Neuronal stem cell (in vitro differentiated cells): ENCODE measurements at regions not wholly inside any gene's neighbourhood (a gene's known extent, or its start where the extent isn't known, plus 50 kb on each side); places are given as distances from the start of the nearest gene placed in this dataset.

ENCODE experiments used
- DNase-seq: peaks from one replicate; pipeline ENCODE4 v3.0.0-alpha.2; 2013; ENCODE audit warnings: low spot score
- H2AFZ ChIP-seq: one replicate; pipeline ENCODE4 v1.6.1; 2013; ENCODE audit warnings: mild to moderate bottlenecking, low read length, inconsistent platforms
- H2AK5ac ChIP-seq: 2 replicates; pipeline ENCODE4 v1.6.1; 2013; ENCODE audit warnings: low read depth, mild to moderate bottlenecking, inconsistent platforms, low read length, moderate library complexity, mixed read lengths
- H2BK120ac ChIP-seq: 2 replicates; pipeline ENCODE4 v1.6.1; 2013; ENCODE audit warnings: low read depth, mild to moderate bottlenecking, inconsistent platforms, low read length, moderate library complexity, mixed read lengths
- H2BK12ac ChIP-seq: one replicate; pipeline ENCODE4 v1.6.1; 2013; ENCODE audit warnings: low read length, inconsistent platforms
- H2BK15ac ChIP-seq: 2 replicates; pipeline ENCODE4 v1.6.1; 2013; ENCODE audit warnings: mild to moderate bottlenecking, low read length, inconsistent platforms, mixed read lengths
- H2BK5ac ChIP-seq: one replicate; pipeline ENCODE4 v1.6.1; 2013; ENCODE audit warnings: inconsistent platforms, mild to moderate bottlenecking, low read length, moderate library complexity
- H3K14ac ChIP-seq: one replicate; pipeline ENCODE4 v1.6.1; 2013; ENCODE audit warnings: low read length, inconsistent platforms
- H3K18ac ChIP-seq: 2 replicates; pipeline ENCODE4 v1.6.1; 2013; ENCODE audit warnings: low read length, inconsistent platforms
- H3K23ac ChIP-seq: 2 replicates; pipeline ENCODE4 v1.6.1; 2013; ENCODE audit warnings: low read depth, mild to moderate bottlenecking, mixed read lengths, low read length, inconsistent platforms; ENCODE audit not compliant: poor library complexity
- H3K27ac ChIP-seq: replicated peaks from 3 replicates; pipeline ENCODE4 v1.5.1; 2013; ENCODE audit warnings: low read length, inconsistent platforms
- H3K27me3 ChIP-seq, 3 experiments: 2 replicates each; pipeline ENCODE4 v1.6.1; 2013; ENCODE audit warnings: low read length in 3 of 3, mild to moderate bottlenecking in 2 of 3, inconsistent platforms in 1 of 3, low read depth in 1 of 3, mixed read lengths in 1 of 3, moderate library complexity in 1 of 3; ENCODE audit not compliant: control insufficient read depth in 3 of 3, insufficient read depth in 3 of 3
- H3K36me3 ChIP-seq, 2 donors: replicated peaks in 1 of 2; 2 replicates each; pipeline ENCODE4 v1.6.1; 2013; ENCODE audit warnings: low read length in 2 of 2; ENCODE audit not compliant: control insufficient read depth in 2 of 2, insufficient read depth in 2 of 2
- H3K4ac ChIP-seq: 2 replicates; pipeline ENCODE4 v1.6.1; 2013; ENCODE audit warnings: inconsistent platforms, mild to moderate bottlenecking, low read length, moderate library complexity
- H3K4me1 ChIP-seq, 2 donors: 1 replicate in 1 of 2; 2 replicates in 1 of 2; pipeline ENCODE4 v1.6.1; 2013; ENCODE audit warnings: low read length in 2 of 2, low read depth in 1 of 2; ENCODE audit not compliant: control insufficient read depth in 2 of 2, insufficient read depth in 1 of 2
- H3K4me2 ChIP-seq: one replicate; pipeline ENCODE4 v1.6.1; 2013; ENCODE audit warnings: mild to moderate bottlenecking, low read length, inconsistent platforms; ENCODE audit not compliant: insufficient read depth, poor library complexity, severe bottlenecking
- H3K4me3 ChIP-seq, 2 donors: 2 replicates each; pipeline ENCODE4 v1.5.1; 2013; ENCODE audit warnings: low read length in 2 of 2, mild to moderate bottlenecking in 2 of 2, inconsistent platforms in 1 of 2, moderate library complexity in 1 of 2
- H3K79me1 ChIP-seq: one replicate; pipeline ENCODE4 v1.6.1; 2013; ENCODE audit warnings: low read depth, mild to moderate bottlenecking, inconsistent platforms, low read length, moderate library complexity
- H3K9ac ChIP-seq: one replicate; pipeline ENCODE4 v1.6.1; 2013; ENCODE audit warnings: mild to moderate bottlenecking, low read depth, low read length, inconsistent platforms; ENCODE audit not compliant: poor library complexity
- H3K9me3 ChIP-seq, 2 donors: replicated peaks in 1 of 2; 2 replicates each; pipeline versions ENCODE3 to v1.6.1; 2013; ENCODE audit warnings: low read length in 2 of 2, mild to moderate bottlenecking in 2 of 2, inconsistent platforms in 1 of 2, low read depth in 1 of 2, mixed read lengths in 1 of 2, moderate library complexity in 1 of 2; ENCODE audit not compliant: control insufficient read depth in 2 of 2, insufficient read depth in 1 of 2
- H4K8ac ChIP-seq: one replicate; pipeline ENCODE4 v1.6.1; 2013; ENCODE audit warnings: low read depth, mild to moderate bottlenecking, inconsistent platforms, low read length, moderate library complexity
- H4K91ac ChIP-seq: one replicate; pipeline ENCODE4 v1.6.1; 2013; ENCODE audit warnings: low read length, low read depth, mild to moderate bottlenecking, inconsistent platforms; ENCODE audit not compliant: poor library complexity
- WGBS, 2 donors: extraction: QIAGEN DNeasy Blood & Tissue Kit; methylation state at CpG; one replicate each; pipeline ENCODE4 v1.1.7; 2013; ENCODE audit warnings: missing lambda C conversion rate in 2 of 2, mixed read lengths in 1 of 2; ENCODE audit not compliant: insufficient read length in 2 of 2, insufficient replicate concordance in 1 of 2; ENCODE audit errors: extremely low coverage in 2 of 2; 5-methylcytosine and 5-hydroxymethylcytosine counted together

GRCh38 chr1:29825941-29826415, 589.7 kb downstream of the PTPRU start:
- Histone ChIP-seq H3K27ac (no peak overlapping the region), H2BK120ac (no peak overlapping the region), H3K4me3 (peak overlapping the region in 1 of 2 donors; percentile 65), H3K9me3 (peaks cover 0 to 2% of the 10 kb centered on the region in 2 donors), H3K4ac (no peak overlapping the region), H3K4me2 (no peak overlapping the region), H2AK5ac (peak overlapping the region; percentile 22), H2BK15ac (peak overlapping the region; percentile 23), H3K23ac (no peak overlapping the region), H3K27me3 (no peaks in the 10 kb centered on the region), H3K36me3 (no peaks in the 10 kb centered on the region), H4K91ac (no peak overlapping the region), H3K4me1 (peaks cover 0 to 15% of the 10 kb centered on the region in 2 donors), H3K9ac (no peak overlapping the region), H2AFZ (no peak overlapping the region), H3K14ac (peak overlapping the region; percentile 14), H2BK12ac (no peak overlapping the region), H2BK5ac (no peak overlapping the region), H3K18ac (no peak overlapping the region), H4K8ac (no peak overlapping the region), H3K79me1 (no peaks in the 10 kb centered on the region)
- WGBS, 2 donors, result 100% methylated on average over 2 to 4 of the region's 10 CpGs
- DNase-seq, result no peak

- Histone ChIP-seq H3K23ac (peak overlapping the region; percentile 32), H3K4me1 (peaks cover 0 to 15% of the 10 kb centered on the region in 2 donors), H3K4me3 (peak overlapping the region in 1 of 2 donors; percentile 65), H3K18ac (no peak overlapping the region), H2BK120ac (no peak overlapping the region), H3K27ac (no peak overlapping the region), H4K91ac (no peak overlapping the region), H2AFZ (no peak overlapping the region), H3K79me1 (no peaks in the 10 kb centered on the region), H2BK5ac (no peak overlapping the region), H4K8ac (peak overlapping the region; percentile 45), H2AK5ac (no peak overlapping the region), H3K9me3 (peaks cover 0 to 2% of the 10 kb centered on the region in 2 donors), H3K27me3 (no peaks in the 10 kb centered on the region), H3K4me2 (no peak overlapping the region), H2BK12ac (no peak overlapping the region), H3K36me3 (no peaks in the 10 kb centered on the region), H3K4ac (no peak overlapping the region), H2BK15ac (no peak overlapping the region), H3K9ac (no peak overlapping the region), H3K14ac (peak overlapping the region; percentile 40)
- DNase-seq, result no peak
- WGBS, 2 donors, result no CpG with 5 or more reads among the region's 15 CpGs
Measured at GRCh38 chr1:29825274-29825940, 589.1 kb downstream of the PTPRU start.

GRCh38 chr1:29824511-29825273, 588.4 kb downstream of the PTPRU start:
- no peak overlapping the region for H2BK12ac ChIP-seq
- H3K23ac ChIP-seq, result no peak overlapping the region
- no peak for DNase-seq
- H3K4me2 ChIP-seq, result no peak overlapping the region
- H3K36me3 ChIP-seq, result no peaks in the 10 kb centered on the region
- H2BK120ac ChIP-seq, result no peak overlapping the region
- peak overlapping the region; percentile 48 for H2AK5ac ChIP-seq
- no peak overlapping the region for H3K27ac ChIP-seq
- H3K14ac ChIP-seq, result peak overlapping the region; percentile 33
- H2AFZ ChIP-seq, result no peak overlapping the region
- no peak overlapping the region for H3K4ac ChIP-seq
- H2BK5ac ChIP-seq, result no peak overlapping the region
- WGBS, 2 donors, result no CpG with 5 or more reads among the region's 15 CpGs
- H4K8ac ChIP-seq, result peak overlapping the region; percentile 1
- H3K79me1 ChIP-seq, result no peaks in the 10 kb centered on the region
- peaks cover 0 to 15% of the 10 kb centered on the region in 2 donors for H3K4me1 ChIP-seq
- H3K9ac ChIP-seq, result no peak overlapping the region
- H2BK15ac ChIP-seq, result no peak overlapping the region
- H3K4me3 ChIP-seq, result peak overlapping the region in 1 of 2 donors; percentile 65
- peaks cover 0 to 2% of the 10 kb centered on the region in 2 donors for H3K9me3 ChIP-seq
- H3K18ac ChIP-seq, result peak overlapping the region; percentile 77
- no peaks in the 10 kb centered on the region for H3K27me3 ChIP-seq
- H4K91ac ChIP-seq, result no peak overlapping the region

- no peak overlapping the region for H2BK5ac ChIP-seq
- H3K9ac ChIP-seq, result peak overlapping the region; percentile 36
- no peak overlapping the region for H4K91ac ChIP-seq
- H2BK12ac ChIP-seq, result no peak overlapping the region
- no peak overlapping the region for H4K8ac ChIP-seq
- no peaks in the 10 kb centered on the region for H3K79me1 ChIP-seq
- no peaks in the 10 kb centered on the region for H3K27me3 ChIP-seq
- peak overlapping the region; percentile 36 for H3K18ac ChIP-seq
- H3K23ac ChIP-seq, result no peak overlapping the region
- no peak overlapping the region for H3K27ac ChIP-seq
- no peak overlapping the region for H2BK15ac ChIP-seq
- H3K4me1 ChIP-seq, result peaks cover 0 to 15% of the 10 kb centered on the region in 2 donors
- no peak overlapping the region for H3K4me3 ChIP-seq
- H3K4me2 ChIP-seq, result no peak overlapping the region
- H3K4ac ChIP-seq, result no peak overlapping the region
- H3K36me3 ChIP-seq, result no peaks in the 10 kb centered on the region
- H2AFZ ChIP-seq, result no peak overlapping the region
- no peak for DNase-seq
- WGBS, 2 donors, result no CpG with 5 or more reads among the region's 6 CpGs
- H3K14ac ChIP-seq, result no peak overlapping the region
- H2BK120ac ChIP-seq, result no peak overlapping the region
- H3K9me3 ChIP-seq, result peaks cover 0 to 2% of the 10 kb centered on the region in 2 donors
- no peak overlapping the region for H2AK5ac ChIP-seq
Measured at GRCh38 chr1:29824025-29824424, 587.7 kb downstream of the PTPRU start.
